Jurkat, Clone E6-1 (cell line): ENCODE measurements at regions not wholly inside any gene's neighbourhood (a gene's known extent, or its start where the extent isn't known, plus 50 kb on each side); places are given as distances from the start of the nearest gene placed in this dataset.
"Not testable (repeated sequence)": the region's sequence is repeated elsewhere in the genome, so short reads cannot be mapped to it uniquely, and the experiment has no call there.

ENCODE experiments used
- DNase-seq: peaks from one replicate; pipeline ENCODE4 v3.0.0-alpha.2; 2011; ENCODE audit warnings: low read depth, low spot score
- H3K4me3 ChIP-seq: 2 replicates; pipeline ENCODE4 v1.5.1; 2011; ENCODE audit warnings: mild to moderate bottlenecking, low read length, control low read depth, moderate library complexity

DNA sequence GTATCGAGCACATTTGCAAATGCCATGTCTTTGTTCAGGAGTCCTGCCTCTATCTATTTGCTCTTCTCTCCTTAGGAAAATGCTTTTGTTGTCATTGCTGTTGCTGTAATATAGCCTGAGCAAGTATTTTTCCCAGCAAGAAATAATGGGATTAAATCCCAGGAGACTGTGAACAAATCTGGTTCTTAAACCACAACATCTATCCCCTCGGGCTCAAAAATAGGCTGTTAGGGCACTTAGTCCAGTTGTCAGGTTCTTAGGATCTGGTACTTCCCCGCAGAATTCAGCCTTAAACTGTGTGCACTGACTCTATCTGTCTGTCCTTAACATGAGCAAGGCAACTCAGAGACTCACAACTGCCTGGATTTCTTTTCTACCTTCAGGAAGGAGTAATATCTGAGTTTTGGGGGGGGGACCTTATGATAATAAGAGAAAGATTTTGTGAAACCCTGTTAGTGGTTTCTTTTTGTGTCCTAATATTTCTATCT, 437.5 kb downstream of the HTR1B start:
- H3K4me3 ChIP-seq, result no peak overlapping the region
- no peak for DNase-seq

DNA sequence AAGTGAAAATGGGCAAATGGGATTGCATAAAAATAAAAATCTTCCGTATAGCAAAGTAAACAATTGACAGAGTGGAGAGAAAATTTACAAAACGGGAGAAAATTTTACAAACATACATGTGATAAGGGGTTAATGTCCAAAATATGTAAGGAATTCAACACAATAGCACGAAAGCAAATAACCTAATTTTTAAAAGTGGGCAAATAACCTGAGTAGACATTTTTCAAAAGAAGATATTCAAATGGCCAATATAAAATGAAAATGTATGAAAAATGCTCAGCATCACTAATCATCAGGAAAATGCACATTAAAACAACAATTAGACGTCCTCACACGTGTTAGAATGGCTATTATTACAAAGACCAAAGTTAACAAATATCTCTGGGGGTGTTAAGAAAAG, 441.5 kb downstream of the HTR1B start:
- no peak overlapping the region for H3K4me3 ChIP-seq
- no peak for DNase-seq

DNA sequence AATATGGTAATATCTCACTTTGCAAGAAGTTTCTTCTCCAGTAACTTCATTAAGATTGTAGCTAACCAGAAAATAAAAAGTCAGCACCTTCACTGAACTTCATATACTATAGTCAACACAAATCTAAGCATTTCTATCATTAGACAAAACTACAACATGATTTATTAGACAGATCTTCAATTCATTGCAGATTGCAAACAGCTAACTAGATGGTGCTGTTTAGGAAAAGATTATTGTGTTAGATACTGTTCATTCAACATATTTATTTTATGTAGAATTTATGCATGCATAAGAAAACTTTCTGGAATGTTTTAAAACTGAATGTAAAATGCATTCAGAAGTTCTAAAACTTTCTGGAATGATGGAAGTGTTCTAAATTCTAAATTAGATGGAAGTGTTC, 442.1 kb downstream of the HTR1B start:
- no peak overlapping the region for H3K4me3 ChIP-seq
- DNase-seq, result no peak

DNA sequence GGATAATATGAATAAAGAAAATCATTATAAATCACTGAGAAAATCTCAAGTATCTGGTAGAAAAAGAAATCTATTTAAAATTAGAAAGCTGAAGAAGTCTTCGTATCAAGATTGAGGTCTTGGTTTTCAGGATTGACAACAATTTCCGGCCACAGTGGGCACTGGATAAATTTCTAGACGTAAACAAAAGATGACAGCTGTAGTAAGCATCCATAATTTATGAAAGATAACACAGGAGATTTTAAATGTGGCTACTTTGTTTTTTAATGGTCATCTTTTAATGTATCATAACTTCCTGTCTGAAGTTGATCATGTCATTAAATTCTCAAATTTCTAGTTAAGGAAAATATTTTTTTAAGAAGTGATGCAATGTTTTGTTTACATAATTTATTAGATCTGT, 444.2 kb downstream of the HTR1B start:
- H3K4me3 ChIP-seq, result no peak overlapping the region
- DNase-seq, result no peak

DNA sequence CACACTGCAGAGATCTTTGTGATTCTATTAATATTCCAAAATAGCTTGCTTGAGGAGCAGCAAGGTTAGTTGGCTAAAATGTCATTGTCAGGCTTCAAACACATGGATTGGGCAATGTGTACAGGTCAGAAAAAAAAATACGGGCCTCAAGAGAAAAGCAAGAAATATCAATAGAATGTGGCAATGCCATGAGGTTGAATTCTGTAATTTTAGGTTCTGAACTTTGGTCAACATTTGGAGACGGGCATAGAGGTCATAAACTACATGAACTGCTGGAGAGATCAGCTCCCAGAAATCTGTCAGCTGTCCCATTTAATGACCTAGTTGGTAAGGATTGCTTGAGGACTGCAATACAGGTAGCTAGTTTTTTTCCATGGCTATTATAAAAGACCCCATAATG, 445.8 kb downstream of the HTR1B start:
- DNase-seq, result no peak
- H3K4me3 ChIP-seq, result no peak overlapping the region

DNA sequence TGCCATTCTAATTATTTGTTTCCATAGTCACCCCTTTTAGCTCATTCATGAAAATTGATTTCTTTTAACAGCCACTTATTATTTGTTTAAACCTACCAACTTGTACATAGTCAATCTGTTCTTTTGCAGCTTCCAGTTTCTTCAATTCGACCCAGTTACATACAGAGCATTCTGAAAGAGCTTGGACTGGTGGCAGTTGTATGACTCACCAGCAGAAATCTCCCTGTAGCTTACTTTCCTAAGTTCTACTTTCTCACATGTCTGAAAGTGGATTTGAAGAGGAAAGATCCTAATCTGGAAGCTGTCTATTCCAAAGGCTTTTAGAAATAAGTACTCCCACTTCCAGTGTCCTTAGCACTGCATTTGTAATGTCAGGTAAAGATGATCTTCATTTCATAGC, 447.9 kb downstream of the HTR1B start:
- H3K4me3 ChIP-seq, result no peak overlapping the region
- no peak for DNase-seq

DNA sequence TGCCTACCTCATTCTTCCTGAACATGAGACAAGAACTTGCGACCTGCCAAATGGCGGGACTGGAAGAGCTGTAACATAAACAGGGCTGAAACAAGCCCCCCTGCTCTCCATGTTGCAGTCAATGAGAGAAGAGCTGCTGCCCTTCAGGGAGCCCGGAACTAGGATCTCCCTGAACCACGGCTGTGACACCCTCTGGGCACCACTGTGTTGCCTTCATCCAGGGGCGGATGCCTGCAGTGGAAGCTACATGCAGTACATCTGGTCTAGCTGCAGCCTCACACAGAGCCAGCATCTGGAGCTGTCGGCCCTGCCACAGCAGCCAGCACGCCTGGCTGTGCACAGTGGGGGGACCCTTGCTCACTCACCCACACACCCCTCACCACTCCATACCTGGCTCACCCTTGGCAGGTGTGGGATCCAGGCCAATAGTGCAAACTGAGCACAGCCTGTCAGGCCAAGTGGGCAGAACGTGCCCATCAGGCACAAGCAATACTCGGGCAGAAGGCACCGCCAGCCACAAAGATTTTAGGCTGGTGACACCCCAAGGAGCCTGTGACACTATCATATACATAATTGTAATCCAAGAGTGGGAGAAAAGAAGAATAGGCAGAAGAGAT, 451.3 kb downstream of the HTR1B start:
- no peak for DNase-seq
- no peak overlapping the region for H3K4me3 ChIP-seq

DNA sequence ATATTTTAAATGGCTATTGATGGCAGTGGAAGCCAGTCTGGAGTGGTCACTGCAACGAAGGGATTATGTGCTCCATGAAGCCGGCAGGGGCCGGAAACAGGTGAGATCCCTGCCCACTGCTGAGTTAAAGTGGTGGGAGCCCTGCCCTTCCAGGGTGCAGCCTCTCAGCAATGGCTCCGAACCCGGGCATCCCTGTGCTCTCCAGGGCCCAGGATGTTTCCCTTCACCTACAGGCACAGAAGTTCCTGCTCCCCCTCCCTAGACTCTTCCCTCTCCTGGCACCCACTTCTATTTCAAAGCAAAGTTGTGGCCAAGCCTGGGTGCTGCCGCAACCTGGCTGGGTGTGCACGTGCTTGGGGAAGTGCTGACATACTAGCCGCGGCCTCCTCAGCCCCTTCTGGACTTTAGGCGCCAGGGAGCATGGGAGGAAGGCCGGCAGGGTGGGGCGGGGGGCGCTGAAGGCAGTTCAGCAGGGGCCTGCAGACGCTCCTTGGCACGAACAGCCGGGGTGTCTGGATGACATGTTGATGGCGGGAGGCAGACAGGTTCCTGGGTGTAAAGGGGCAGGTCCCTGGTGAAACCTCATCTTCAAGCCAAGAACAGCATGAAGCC, 452.3 kb downstream of the HTR1B start:
- no peak for DNase-seq
- H3K4me3 ChIP-seq, result no peak overlapping the region

DNA sequence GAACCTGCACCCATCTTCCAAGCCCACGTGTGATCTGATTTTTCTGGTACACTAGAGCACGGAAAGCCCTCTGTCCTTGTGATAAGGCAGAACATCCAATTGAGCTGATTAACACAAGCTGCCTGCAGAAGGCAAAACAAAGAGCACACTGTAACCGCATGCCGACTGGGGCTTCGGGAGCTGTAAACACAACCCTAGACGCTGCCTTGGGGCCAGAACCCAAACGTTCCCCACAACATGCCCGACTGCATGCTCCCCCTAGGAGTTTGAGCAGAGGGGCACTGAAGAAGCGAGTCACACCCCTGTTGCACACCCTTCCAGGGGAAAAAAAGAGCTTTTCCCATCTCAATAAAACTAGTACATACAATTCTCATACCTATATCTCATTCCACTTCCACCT, 470.7 kb downstream of the HTR1B start:
- no peak for DNase-seq
- no peak overlapping the region for H3K4me3 ChIP-seq

DNA sequence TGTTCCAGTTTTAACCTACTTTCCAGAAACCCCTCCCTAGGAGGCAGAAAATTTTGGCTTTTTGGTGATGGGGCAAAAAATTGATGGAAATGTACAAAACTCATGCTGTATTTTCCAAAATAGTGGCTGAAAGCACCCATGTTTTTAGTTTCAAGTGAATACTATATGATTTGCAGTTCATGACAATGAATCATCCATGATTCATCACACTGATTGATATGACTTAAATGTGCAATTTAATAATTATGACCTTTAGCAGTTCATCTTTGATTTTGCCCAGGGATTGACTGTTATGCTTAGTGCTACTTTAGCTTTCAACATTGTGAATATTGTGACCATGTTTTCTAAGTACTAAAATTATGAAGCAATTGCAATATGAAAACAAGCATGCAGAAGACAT, 478.7 kb downstream of the HTR1B start:
- no peak overlapping the region for H3K4me3 ChIP-seq
- DNase-seq, result no peak

DNA sequence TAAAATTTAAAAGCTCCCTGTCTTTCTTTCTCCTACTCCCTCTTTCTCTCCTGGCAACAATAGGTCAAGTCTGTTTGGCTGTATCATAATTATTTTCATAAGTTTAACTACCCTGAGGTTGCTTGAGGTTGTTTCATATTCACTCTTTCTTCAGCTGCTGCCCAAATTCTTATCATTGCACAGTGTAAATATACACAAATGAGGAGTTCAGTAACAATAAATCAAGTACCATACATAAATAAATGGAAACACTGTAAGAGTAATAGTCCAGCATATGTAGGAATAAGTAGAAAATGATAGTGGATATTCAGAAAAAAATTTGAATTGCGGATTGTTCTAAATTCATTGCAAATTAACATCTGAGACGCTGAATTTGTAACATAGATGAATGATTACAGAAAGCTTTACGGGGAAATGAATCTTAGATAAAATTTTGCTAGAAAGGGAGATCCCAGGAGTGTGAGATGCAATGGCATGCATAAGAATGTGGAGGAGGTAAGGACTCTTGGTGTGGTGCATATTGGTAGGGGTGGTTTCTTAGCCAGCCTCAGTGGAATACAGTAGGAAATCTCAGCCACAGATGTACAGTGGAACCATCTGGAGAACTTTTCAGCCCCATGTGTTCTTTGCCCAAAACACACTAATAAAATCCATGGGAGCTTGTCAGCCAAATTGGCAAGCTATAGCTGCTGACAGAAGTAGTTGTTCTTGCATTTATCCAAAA, 480.7 kb downstream of the HTR1B start:
- H3K4me3 ChIP-seq, result no peak overlapping the region
- no peak for DNase-seq

DNA sequence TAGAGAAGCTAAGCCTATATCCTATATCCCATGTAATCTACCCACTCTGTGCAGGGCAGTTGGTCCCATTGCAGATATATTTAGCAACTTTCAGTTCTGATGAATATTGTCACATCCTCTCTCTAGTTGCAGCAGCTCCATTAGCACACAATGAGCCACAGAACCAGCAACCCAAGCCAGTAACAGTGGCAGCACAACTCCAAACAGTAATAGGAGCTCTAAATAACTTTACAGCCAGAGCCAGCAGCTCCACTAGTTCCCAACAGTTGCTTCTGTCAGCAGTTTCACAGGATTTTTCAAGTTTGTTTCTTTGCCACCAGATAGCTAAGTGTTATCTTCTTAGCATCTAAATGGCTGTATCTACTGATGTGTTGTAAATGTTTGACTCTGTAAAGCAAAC, 490.8 kb downstream of the HTR1B start:
- no peak overlapping the region for H3K4me3 ChIP-seq
- DNase-seq, result no peak

DNA sequence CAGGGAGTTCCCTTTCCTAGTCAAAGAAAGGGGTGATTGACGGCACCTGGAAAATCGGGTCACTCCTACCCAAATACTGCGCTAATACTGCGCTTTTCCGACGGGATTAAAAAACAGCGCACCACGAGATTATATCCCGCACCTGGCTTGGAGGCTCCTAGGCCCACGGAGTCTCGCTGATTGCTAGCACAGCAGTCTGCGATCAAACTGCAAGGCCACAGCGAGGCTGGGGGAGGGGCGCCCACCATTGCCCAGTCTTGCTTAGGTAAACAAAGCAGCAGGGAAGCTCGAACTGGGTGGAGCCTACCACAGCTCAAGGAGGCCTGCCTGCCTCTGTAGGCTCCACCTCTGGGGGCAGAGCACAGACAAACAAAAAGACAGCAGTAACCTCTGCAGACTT, 504.1 kb downstream of the HTR1B start:
- DNase-seq, H3K4me3 ChIP-seq: not testable (repeated sequence)

DNA sequence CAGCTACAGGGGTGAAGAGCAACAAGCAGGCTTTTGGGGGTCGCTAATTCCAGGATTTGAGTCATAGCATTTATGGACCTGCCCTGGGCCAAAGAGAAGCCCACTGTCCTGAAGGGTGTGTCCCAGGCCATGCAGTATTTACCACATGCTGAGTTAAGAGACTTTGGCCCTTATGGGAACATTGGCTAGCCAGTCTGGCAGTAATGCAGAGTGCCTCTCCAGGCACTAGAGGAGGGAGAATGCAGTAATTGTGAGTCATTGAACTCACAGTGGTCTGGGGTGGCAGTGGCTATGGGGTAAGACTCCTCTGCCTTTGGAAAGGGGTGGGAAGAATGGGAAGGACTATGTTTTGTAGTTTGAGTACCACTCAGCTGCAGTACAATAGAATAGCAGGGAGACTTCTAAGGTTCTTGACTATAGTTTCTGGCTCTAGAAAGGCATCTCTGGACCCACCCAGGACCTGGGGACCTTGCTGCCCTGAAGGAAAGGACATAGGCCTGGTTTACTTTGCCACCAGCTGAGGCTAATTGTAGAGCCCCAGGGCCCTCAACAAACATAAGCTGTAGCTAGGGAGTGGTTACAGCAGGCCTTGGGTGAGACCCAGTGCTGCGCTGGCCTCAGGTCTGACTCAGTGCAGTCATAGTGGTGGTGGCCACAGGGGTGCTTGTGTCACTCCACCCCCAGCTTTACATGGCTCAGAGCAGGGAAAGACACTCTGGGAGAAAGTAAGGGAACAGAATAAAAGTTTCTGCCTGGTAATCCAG, 520.9 kb downstream of the HTR1B start:
- no peak overlapping the region for H3K4me3 ChIP-seq
- no peak for DNase-seq

DNA sequence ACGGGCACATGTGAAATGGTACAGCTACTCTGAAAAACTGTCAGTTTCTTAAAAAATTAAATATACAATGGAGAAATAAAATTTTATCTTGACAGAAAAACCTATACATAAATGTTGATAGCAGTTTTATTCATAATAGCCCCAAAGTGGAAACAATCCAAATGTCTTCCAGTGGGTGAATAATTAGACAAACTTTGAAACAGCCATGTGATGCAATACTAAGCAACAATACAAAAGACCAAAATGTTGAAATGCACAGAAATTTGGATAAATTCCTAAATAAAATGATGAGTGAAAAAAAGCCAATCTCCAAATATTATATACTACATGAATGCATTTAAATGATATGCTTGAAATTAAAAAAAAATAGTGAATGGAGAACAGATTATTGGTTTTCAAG, 523.1 kb downstream of the HTR1B start:
- no peak overlapping the region for H3K4me3 ChIP-seq
- no peak for DNase-seq

DNA sequence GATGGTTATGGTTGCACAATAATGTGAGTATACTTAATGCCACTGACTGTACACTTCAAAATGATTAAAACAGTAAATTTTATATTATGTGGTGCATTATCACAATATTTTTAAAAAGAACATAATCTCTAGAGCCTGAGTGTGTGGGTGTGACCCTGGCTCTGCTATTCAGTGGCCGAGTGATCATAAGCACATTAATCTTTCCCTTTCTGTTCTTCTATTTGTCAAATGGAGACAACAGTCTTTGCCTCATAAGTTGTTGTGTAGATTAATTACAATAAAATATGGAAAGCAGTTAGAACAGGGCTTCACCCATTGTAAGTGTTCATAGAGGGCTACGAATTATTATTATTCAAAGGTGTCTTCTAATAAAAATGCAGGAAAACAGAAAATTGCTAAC, 548.6 kb downstream of the HTR1B start:
- no peak overlapping the region for H3K4me3 ChIP-seq
- DNase-seq, result no peak

DNA sequence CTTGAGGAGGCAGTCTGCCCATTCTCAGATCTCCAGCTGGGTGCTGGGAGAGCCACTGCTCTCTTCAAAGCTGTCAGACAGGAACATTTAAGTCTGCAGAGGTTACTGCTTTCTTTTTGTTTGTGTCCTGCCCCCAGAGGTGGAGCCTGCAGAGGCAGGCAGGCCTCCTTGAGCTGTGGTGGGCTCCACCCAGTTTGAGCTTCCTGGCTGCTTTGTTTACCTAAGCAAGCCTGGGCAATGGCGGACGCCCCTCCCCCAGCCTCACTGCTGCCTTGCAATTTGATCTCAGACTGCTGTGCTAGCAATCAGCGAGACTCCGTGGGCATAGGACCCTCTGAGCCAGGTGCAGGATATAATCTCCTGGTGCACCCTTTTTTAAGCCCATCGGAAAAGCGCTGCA, 557.8 kb downstream of the HTR1B start:
- H3K4me3 ChIP-seq, DNase-seq: not testable (repeated sequence)

DNA sequence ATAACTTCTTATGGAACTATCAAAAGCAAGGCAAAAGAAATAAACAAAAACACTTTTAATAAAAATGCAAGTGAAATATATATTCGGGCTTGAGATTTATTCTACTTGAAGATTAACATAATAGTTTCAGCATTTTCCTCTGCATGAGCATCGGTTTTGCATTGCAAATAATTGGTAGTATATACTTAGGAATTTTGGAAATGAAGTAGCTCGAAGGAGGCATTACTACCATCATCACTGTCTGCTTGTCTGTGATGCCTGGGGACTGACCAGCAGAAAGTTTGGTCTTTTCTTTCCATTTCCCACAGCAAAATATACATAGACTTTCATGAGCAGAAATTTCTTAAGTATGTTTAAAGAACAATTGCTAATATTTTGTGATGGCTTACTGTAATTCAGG, 570.7 kb downstream of the HTR1B start:
- DNase-seq, result no peak
- H3K4me3 ChIP-seq, result no peak overlapping the region

DNA sequence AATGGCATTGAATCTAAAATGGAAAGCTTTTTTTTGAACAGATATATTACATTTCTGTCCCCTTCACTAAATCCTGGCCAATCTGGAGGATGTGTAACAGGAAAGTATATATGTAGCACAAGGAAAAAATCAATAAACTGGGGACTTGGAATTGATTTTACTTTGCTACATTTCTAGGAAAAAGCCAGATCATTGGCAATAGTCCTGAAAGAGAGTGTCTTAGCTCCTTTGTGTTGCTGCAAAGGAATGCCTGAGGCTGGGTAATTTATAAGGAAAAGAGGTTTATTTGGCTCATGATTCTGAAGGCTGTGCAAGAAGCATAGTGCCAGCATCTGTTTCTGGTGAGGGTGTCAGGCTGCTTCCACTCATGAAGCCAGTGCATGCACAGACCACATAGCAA, 574.9 kb downstream of the HTR1B start:
- no peak for DNase-seq
- H3K4me3 ChIP-seq, result no peak overlapping the region

DNA sequence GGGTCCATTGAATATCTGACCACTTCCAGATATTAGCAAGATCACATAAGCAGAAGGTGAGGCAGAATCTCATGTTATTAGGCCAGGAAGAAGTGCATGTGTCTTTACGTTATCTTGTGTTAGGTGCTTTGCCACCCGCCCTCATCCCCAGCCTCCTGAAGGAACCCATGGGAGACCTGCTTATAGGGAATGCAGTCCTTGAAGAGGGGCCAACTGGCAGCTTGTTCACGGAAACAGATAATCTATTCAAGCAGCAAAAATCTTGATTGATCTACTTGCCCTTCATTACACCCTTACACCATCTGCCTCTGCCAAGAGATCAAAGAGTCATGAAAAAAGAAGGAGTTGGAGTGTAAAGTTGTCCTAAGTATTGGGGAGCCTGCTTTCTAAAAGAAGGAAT, 576.4 kb downstream of the HTR1B start:
- no peak overlapping the region for H3K4me3 ChIP-seq
- no peak for DNase-seq
